Body of pancreas (tissue), 4 donors: ENCODE measurements at regions not wholly inside any gene's neighbourhood (a gene's known extent, or its start where the extent isn't known, plus 50 kb on each side); places are given as distances from the start of the nearest gene placed in this dataset.

Experiments
- ATAC-seq: fragments of 150-250 bp; one replicate; pipeline ENCODE4 v1.9.1; 2016
- DNase-seq, 4 donors: peaks; one replicate each; pipeline ENCODE4 v3.0.0-alpha.2; 2019
- H3K27ac ChIP-seq, 4 donors: fragments of 200-600 bp; sonication (generic); 1 replicate in 3 of 4; 2 replicates in 1 of 4; pipeline versions ENCODE4 v1.5.1 to v1.6.1; 2016 to 2019; ENCODE audit warnings: mild to moderate bottlenecking in 1 of 4, mixed read lengths in 1 of 4, moderate library complexity in 1 of 4
- H3K27me3 ChIP-seq, 2 donors: fragments of 200-600 bp; sonication (generic); one replicate each; pipeline ENCODE4 v1.6.0; 2016; ENCODE audit warnings: mild to moderate bottlenecking in 1 of 2
- H3K36me3 ChIP-seq, 2 donors: fragments of 200-600 bp; sonication (generic); replicated peaks in 1 of 2; 2 replicates each; pipeline ENCODE4 v1.5.1; 2016; ENCODE audit warnings: low read depth in 2 of 2; ENCODE audit not compliant: insufficient read depth in 1 of 2
- H3K4me1 ChIP-seq: fragments of 200-600 bp; sonication (generic); one replicate; pipeline ENCODE4 v1.6.0; 2016
- H3K4me3 ChIP-seq, 2 donors: fragments of 200-600 bp; sonication (generic); 1 replicate in 1 of 2; 2 replicates in 1 of 2; pipeline ENCODE4 v1.5.1; 2016 to 2019
- H3K9me3 ChIP-seq, 3 donors: fragments of 200-600 bp; sonication (generic); 1 replicate in 2 of 3; 2 replicates in 1 of 3; pipeline ENCODE4 v1.5.1; 2016
- POLR2A ChIP-seq, 3 donors: fragments of 450-650 bp; IDR thresholded peaks; one replicate each; pipeline ENCODE4 v1.6.1; 2016; ENCODE audit warnings: antibody characterized with exemption in 3 of 3, mild to moderate bottlenecking in 2 of 3
- WGBS, 2 donors: methylation state at CpG; one replicate each; pipeline ENCODE4 v1.1.5; 2017; 5-methylcytosine and 5-hydroxymethylcytosine counted together
- intact Hi-C: fragments of 100-400 bp; cut with DNase I; formaldehyde crosslinking; loops from one replicate; pipeline ENCODE4 v1.15.1; 2023
- TF ChIP-seq, protein P1 (sequence below), 7 experiments: fragments of 450-650 bp in 4 of 7; fragments of 200-600 bp in 3 of 7; sonication (generic) in 3 of 7; IDR thresholded peaks; one replicate each; pipeline ENCODE4 v1.5.1; 2016 to 2019; ENCODE audit warnings: antibody characterized with exemption in 7 of 7

DNA sequence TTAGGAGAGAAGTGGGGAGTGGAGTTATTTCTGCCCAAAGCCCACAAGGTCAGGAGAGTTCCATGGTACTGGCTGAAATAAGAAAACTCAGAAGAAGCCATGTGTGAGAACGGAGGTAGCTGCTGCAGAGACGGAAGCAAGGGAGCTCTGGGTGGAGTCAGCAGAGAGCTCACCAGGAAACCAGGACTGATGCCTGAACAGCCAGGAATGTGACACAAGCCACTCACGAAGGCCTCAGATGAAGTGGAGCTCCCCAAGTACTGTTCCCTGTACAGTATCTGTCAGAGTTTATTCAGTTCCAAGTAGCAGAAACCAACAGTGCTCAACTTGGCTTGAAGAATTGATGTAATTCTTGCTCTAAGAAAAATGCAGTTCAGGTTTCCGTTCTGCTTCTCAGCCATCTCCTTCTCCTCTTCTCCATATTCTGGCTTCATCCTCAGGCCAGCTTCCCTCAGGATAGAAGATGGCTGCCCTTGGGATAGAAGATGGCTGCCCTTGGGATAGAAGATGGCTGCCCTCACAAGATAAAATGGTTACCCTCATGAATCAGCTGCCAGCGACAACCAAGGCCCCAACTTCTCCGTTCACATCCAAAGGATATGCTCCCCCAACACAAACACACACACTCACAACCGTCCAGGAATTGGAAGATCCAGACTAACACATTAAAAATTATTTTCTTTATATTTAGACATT is 117.4 kb upstream of the SH3BP4 start:
- DNase-seq (no peak), ATAC-seq (no peak)
- Histone ChIP-seq H3K9me3 (no peaks in the 10 kb centered on the region), H3K4me3 (no peak overlapping the region), H3K36me3 (no peaks in the 10 kb centered on the region), H3K27me3 (no peaks in the 10 kb centered on the region), H3K27ac (no peak overlapping the region), H3K4me1 (peaks cover 3% of the 10 kb centered on the region)
- 90 to 93% methylated on average over 7 of the region's 7 CpGs for WGBS, 2 donors
- TF ChIP-seq, protein P1, sequence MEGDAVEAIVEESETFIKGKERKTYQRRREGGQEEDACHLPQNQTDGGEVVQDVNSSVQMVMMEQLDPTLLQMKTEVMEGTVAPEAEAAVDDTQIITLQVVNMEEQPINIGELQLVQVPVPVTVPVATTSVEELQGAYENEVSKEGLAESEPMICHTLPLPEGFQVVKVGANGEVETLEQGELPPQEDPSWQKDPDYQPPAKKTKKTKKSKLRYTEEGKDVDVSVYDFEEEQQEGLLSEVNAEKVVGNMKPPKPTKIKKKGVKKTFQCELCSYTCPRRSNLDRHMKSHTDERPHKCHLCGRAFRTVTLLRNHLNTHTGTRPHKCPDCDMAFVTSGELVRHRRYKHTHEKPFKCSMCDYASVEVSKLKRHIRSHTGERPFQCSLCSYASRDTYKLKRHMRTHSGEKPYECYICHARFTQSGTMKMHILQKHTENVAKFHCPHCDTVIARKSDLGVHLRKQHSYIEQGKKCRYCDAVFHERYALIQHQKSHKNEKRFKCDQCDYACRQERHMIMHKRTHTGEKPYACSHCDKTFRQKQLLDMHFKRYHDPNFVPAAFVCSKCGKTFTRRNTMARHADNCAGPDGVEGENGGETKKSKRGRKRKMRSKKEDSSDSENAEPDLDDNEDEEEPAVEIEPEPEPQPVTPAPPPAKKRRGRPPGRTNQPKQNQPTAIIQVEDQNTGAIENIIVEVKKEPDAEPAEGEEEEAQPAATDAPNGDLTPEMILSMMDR (IDR thresholded peaks at IDR 0.05), result no peak
- TF ChIP-seq POLR2A (IDR thresholded peaks at IDR 0.05), result no peak
- intact Hi-C loops, result no loop called here

DNA sequence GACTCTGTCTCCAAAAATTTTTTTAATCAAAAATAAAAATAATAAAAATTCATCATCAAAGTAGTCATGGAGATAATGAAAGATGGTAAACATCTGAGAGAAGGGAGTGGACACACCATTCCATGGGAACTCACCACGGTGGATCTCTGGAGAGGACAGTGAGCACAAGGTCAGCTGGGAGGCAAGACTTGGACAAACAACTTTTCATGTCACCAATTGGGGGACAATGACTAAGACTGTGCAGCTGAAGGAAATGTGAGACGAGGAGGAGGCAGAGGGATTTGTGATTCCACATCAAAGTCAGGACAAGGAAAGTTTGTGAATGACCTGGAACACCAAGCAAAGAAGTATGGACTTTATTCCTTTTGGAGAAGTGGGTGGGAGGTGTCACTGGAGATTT is 121.0 kb upstream of the SH3BP4 start:
- 87 to 90% methylated on average over 2 of the region's 2 CpGs for WGBS, 2 donors
- Histone ChIP-seq H3K36me3 (no peaks in the 10 kb centered on the region), H3K4me3 (no peak overlapping the region), H3K27ac (no peak overlapping the region), H3K9me3 (no peaks in the 10 kb centered on the region), H3K27me3 (no peaks in the 10 kb centered on the region), H3K4me1 (no peaks in the 10 kb centered on the region)
- no peak for DNase-seq
- intact Hi-C loops, result no loop called here
- no peak for ATAC-seq
- TF ChIP-seq, protein P1 (IDR thresholded peaks at IDR 0.05), result no peak
- no peak for TF ChIP-seq POLR2A (IDR thresholded peaks at IDR 0.05)

DNA sequence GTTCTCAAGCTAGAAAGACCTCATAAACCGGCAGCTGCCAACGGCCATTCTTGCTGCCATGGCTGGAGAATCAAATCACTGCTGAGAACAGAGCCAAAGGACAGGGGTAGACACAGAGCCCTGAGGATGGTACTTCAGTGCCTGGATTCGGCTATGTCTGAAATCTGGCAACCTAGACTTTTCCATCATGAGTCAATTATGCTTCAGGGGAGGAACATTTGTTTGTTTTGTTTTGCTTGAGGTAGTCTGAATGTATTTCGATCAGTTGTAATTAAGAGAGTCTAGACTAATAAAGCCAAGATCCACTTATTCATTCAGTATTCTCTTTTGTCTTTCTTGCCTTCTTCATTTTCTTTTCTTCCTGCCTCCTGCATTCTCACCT is 122.8 kb upstream of the SH3BP4 start:
- Histone ChIP-seq H3K27me3 (no peaks in the 10 kb centered on the region), H3K27ac (no peak overlapping the region), H3K36me3 (no peaks in the 10 kb centered on the region), H3K4me3 (no peak overlapping the region), H3K4me1 (peaks cover 11% of the 10 kb centered on the region), H3K9me3 (no peaks in the 10 kb centered on the region)
- TF ChIP-seq, protein P1 (IDR thresholded peaks at IDR 0.05), result no peak
- TF ChIP-seq POLR2A (IDR thresholded peaks at IDR 0.05), result no peak
- DNase-seq, result no peak
- ATAC-seq, result no peak
- intact Hi-C loops, result no loop called here
- 83 to 100% methylated on average over 2 to 4 of the region's 4 CpGs for WGBS, 2 donors

DNA sequence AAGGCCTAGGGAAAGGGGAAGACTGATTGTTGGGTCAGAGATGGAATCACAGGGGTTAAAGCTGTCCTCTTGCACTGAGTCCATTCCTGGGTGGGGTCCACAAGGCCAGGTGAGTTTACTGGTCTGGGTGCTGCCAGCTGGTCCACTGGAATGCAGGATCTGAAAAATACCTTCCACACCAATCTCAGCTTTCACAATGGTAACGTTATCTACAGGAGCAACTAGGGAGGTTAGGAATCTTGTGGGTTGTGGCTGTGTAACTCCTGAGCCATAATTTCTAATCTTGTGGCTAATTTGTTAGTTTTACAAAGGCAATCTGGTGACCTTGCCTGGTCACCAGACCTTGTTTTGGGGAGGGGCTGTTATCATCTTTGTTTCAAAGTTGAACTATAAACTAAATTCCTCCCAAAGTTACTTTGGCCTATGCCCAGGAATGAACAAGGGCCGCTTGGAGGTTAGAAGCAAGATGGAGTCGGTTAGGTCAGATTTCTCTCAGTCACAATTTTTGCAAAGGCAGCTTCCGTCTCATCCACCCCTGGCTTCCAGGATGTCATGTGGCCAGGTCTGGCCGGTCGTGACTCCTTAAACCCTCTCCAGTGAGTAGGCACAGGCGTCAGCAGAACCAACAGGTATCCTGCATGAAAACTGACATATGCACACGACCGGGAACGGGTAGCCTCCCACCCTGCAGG is 123.3 kb upstream of the SH3BP4 start:
- H3K36me3 ChIP-seq, result no peaks in the 10 kb centered on the region
- peaks cover 16% of the 10 kb centered on the region for H3K4me1 ChIP-seq
- 88 to 91% methylated on average over 8 to 10 of the region's 10 CpGs for WGBS, 2 donors
- TF ChIP-seq, protein P1 (IDR thresholded peaks at IDR 0.05), result no peak
- no peak for TF ChIP-seq POLR2A (IDR thresholded peaks at IDR 0.05)
- intact Hi-C loops, result no loop called here
- H3K27me3 ChIP-seq, result no peaks in the 10 kb centered on the region
- no peak overlapping the region for H3K4me3 ChIP-seq
- DNase-seq, result no peak
- H3K9me3 ChIP-seq, result no peaks in the 10 kb centered on the region
- no peak for ATAC-seq
- H3K27ac ChIP-seq, result no peak overlapping the region
